K562 (cell line): ENCODE measurements at regions not wholly inside any gene's neighbourhood (a gene's known extent, or its start where the extent isn't known, plus 50 kb on each side); places are given as distances from the start of the nearest gene placed in this dataset.

Source experiments
- ATAC-seq: fragments of 200-7000 bp; cut with Tn5 transposase; 3 replicates; pipeline ENCODE4 v1.9.1; 2020; ENCODE audit warnings: moderate library complexity
- BruUV-seq: library from RNA; stranded (reverse); fragments of 400-500 nt; replicated peaks from 2 replicates; lab custom pipeline; 2021; lab: Mats Ljungman, UMichigan
- CTCF ChIA-PET: fragments of 300-600 bp; formaldehyde crosslinking; extraction: SDS; loops from one replicate; lab custom pipeline; 2021; ENCODE audit warnings: low intra/inter-chr PET ratio; lab: Yijun Ruan, JAX
- POLR2A ChIA-PET: fragments of 300-600, 350-650 bp; sonication (Branson Sonifier 250); formaldehyde crosslinking; extraction: SDS; loops from one replicate; lab custom pipeline; 2021; ENCODE audit warnings: antibody characterized with exemption, inconsistent platforms; lab: Yijun Ruan, JAX
- DNase-seq, 4 experiments: peaks; one replicate each; pipeline versions ENCODE4 v3.0.0 to v3.0.0-alpha.2; 2011 to 2018; ENCODE audit warnings: low spot score in 3 of 4, mixed read lengths in 3 of 4; ENCODE audit errors: extremely low read depth in 1 of 4
- FAIRE-seq: peaks from 2 replicates; lab custom pipeline; 2011; peaks lifted over from hg19 to GRCh38; lab: Jason Lieb, UNC
- H2AFZ ChIP-seq: 2 replicates; pipeline ENCODE4 v1.6.0; 2011; ENCODE audit warnings: low read depth, low read length, control low read depth, inconsistent platforms
- H3K27ac ChIP-seq: fragments of 200-600 bp; 3 replicates; pipeline ENCODE4 v1.8.0; 2011; ENCODE audit warnings: low read depth, mild to moderate bottlenecking, control low read depth, inconsistent platforms, low read length, moderate library complexity, mixed read lengths; ENCODE audit errors: extremely low read depth
- H3K27me3 ChIP-seq, 2 experiments: fragments of 300-600 bp in 1 of 2; 2 replicates in 1 of 2; 3 replicates in 1 of 2; pipeline versions ENCODE4 v1.6.0 to v1.8.0; 2011; ENCODE audit warnings: inconsistent platforms in 2 of 2, low read length in 2 of 2, mild to moderate bottlenecking in 1 of 2, mixed read lengths in 1 of 2, moderate library complexity in 1 of 2; ENCODE audit not compliant: control insufficient read depth in 2 of 2, insufficient read depth in 2 of 2
- H3K36me3 ChIP-seq: fragments of 300-600 bp; 3 replicates; pipeline ENCODE4 v1.8.0; 2011; ENCODE audit warnings: mild to moderate bottlenecking, low read length, inconsistent platforms; ENCODE audit not compliant: control insufficient read depth, insufficient read depth
- H3K4me1 ChIP-seq, 2 experiments: fragments of 200-600 bp in 1 of 2; replicated peaks in 1 of 2; 2 replicates in 1 of 2; 3 replicates in 1 of 2; pipeline versions ENCODE4 v1.5.1 to v1.8.0; 2011; ENCODE audit warnings: inconsistent platforms in 2 of 2, low read length in 2 of 2, mild to moderate bottlenecking in 1 of 2, mixed read lengths in 1 of 2, moderate library complexity in 1 of 2; ENCODE audit not compliant: control insufficient read depth in 2 of 2, insufficient read depth in 2 of 2
- H3K4me2 ChIP-seq: 2 replicates; pipeline ENCODE4 v1.6.1; 2011; ENCODE audit warnings: low read length, control low read depth, inconsistent platforms, mixed read lengths; ENCODE audit not compliant: insufficient read depth
- H3K4me3 ChIP-seq: fragments of 200-600 bp; sonication (generic), shearing (Covaris generic); 2 replicates; pipeline ENCODE4 v1.5.1; 2016; ENCODE audit warnings: control low read depth, inconsistent platforms
- H3K79me2 ChIP-seq: fragments of 200-600 bp; 3 replicates; pipeline ENCODE4 v1.8.0; 2011; ENCODE audit warnings: low read length, inconsistent platforms; ENCODE audit not compliant: control insufficient read depth, insufficient read depth
- H3K9ac ChIP-seq, 2 experiments: 2 replicates each; pipeline versions ENCODE4 v1.6.0 to v1.6.1; 2011; ENCODE audit warnings: low read depth in 2 of 2, low read length in 2 of 2, control low read depth in 1 of 2, inconsistent platforms in 1 of 2, mild to moderate bottlenecking in 1 of 2, mixed read lengths in 1 of 2; ENCODE audit not compliant: insufficient read depth in 1 of 2
- H3K9me1 ChIP-seq: one replicate; pipeline ENCODE4 v1.6.0; 2011; ENCODE audit warnings: inconsistent platforms, mild to moderate bottlenecking, low read length, moderate library complexity; ENCODE audit not compliant: control insufficient read depth, insufficient read depth
- H3K9me3 ChIP-seq: replicated peaks from 2 replicates; pipeline ENCODE4 v1.5.1; 2011; ENCODE audit warnings: low read depth, low read length, inconsistent platforms; ENCODE audit not compliant: control insufficient read depth, insufficient read depth
- H4K20me1 ChIP-seq: replicated peaks from 2 replicates; pipeline ENCODE4 v1.6.1; 2011; ENCODE audit warnings: low read length, inconsistent platforms, mixed read lengths; ENCODE audit not compliant: control insufficient read depth, insufficient read depth
- AFF1 ChIP-seq, 2 experiments: fragments of 450-650 bp; IDR thresholded peaks; 2 replicates each; pipeline ENCODE4 v1.6.1; 2018; ENCODE audit warnings: mild to moderate bottlenecking in 2 of 2, low read depth in 1 of 2; ENCODE audit not compliant: partially characterized antibody in 2 of 2
- CBX5 ChIP-seq: IDR thresholded peaks from 2 replicates; pipeline ENCODE4 v1.6.1; 2014; ENCODE audit warnings: low read depth, borderline replicate concordance
- CEBPG ChIP-seq, 3 experiments: fragments of 200-800 bp in 1 of 3; sonication (Bioruptor generic) in 1 of 3; sonication (generic) in 1 of 3; formaldehyde crosslinking in 1 of 3; IDR thresholded peaks in 2 of 3; conservative IDR thresholded peaks in 1 of 3; 2 replicates each; pipeline versions ENCODE4 v1.6.1 to v1.8.0; 2016 to 2022; ENCODE audit warnings: missing compliant biosample characterization in 2 of 3, missing genetic modification characterization in 2 of 3, mild to moderate bottlenecking in 1 of 3, missing genetic modification reagents in 1 of 3
- ELF2 ChIP-seq: fragments of 250-450 bp; sonication (Bioruptor Pico); IDR thresholded peaks from 2 replicates; pipeline ENCODE4 v1.5.0; 2021; ENCODE audit warnings: mild to moderate bottlenecking
- HMG20A ChIP-seq: fragments of 450-650 bp; formaldehyde crosslinking; conservative IDR thresholded peaks from 2 replicates; pipeline ENCODE4 v1.4.0; 2020; ENCODE audit warnings: mild to moderate bottlenecking, mixed read lengths
- MAZ ChIP-seq, 2 experiments: fragments of 450-650 bp in 1 of 2; sonication (generic) in 1 of 2; formaldehyde crosslinking; IDR thresholded peaks in 1 of 2; conservative IDR thresholded peaks in 1 of 2; 2 replicates each; pipeline versions ENCODE4 v1.4.0 to v1.5.0; 2020; ENCODE audit warnings: mild to moderate bottlenecking in 1 of 2, missing genetic modification reagents in 1 of 2
- NFRKB ChIP-seq: fragments of 450-650 bp; IDR thresholded peaks from 2 replicates; pipeline ENCODE4 v1.6.1; 2016; ENCODE audit warnings: low read depth
- NRF1 ChIP-seq, 2 experiments: fragments of 450-650 bp; IDR thresholded peaks in 1 of 2; conservative IDR thresholded peaks in 1 of 2; 2 replicates each; pipeline ENCODE4 v1.6.1; 2014; ENCODE audit warnings: mild to moderate bottlenecking in 2 of 2
- VEZF1 ChIP-seq: fragments of 200-800 bp; sonication (Bioruptor generic); IDR thresholded peaks from 2 replicates; pipeline ENCODE4 v1.6.1; 2017; ENCODE audit warnings: missing genetic modification characterization, missing compliant biosample characterization
- ZBTB12 ChIP-seq: fragments of 250-450 bp; sonication (Bioruptor Pico); IDR thresholded peaks from 2 replicates; pipeline ENCODE4 v1.4.0; 2020
- WGBS: fragments of 100-300 bp; shearing (Covaris generic); methylation state at CpG from one replicate; pipeline ENCODE4 v1.1.6; 2016; ENCODE audit warnings: low coverage, mixed read lengths; ENCODE audit not compliant: insufficient coverage; ENCODE audit errors: missing lambda C conversion rate; 5-methylcytosine and 5-hydroxymethylcytosine counted together
- in situ Hi-C: fragments of 300-500 bp; cut with MboI; formaldehyde crosslinking; loops from 4 replicates; pipeline ENCODE4 v1.15.0; 2018; ENCODE audit warnings: inconsistent platforms, mixed read lengths
- intact Hi-C: fragments of 100-400 bp; cut with micrococcal nuclease; formaldehyde crosslinking; loops from 2 replicates; pipeline ENCODE4 v1.14.2; 2022
- TF ChIP-seq, protein P1 (sequence below): sonication (generic); formaldehyde crosslinking; IDR thresholded peaks from 2 replicates; pipeline ENCODE4 v1.8.1; 2023; ENCODE audit warnings: mild to moderate bottlenecking, missing genetic modification reagents

DNA sequence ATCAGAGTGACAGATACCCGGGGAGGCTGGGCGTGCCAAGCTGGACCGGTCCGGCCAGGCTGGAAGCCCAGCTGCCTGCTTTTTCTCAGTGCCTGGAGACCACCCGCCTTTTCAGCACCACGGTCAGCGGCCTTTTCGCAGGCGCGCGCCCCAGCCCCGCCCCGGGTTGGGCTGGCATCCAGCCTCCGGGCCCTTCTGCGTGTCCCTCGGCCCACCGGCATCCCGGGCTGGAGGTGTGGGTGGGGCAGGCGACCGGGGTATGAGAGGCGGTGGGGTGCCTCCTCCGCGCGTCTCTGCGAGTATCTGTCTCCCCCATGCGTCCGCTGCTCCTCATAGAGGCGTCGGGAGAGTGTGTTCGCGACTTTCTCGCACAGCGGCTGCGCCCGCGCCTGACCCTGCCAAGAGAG is 102.5 kb downstream of the MRM1 start:
- Histone ChIP-seq H2AFZ (no peak overlapping the region), H3K27ac (no peak overlapping the region), H3K27me3 (peaks cover 4 to 26% of the 10 kb centered on the region in 2 experiments; a peak in 3 of 5 replicates), H3K9me1 (no peaks in the 10 kb centered on the region), H3K36me3 (no peaks in the 10 kb centered on the region), H3K4me1 (peaks cover 3 to 16% of the 10 kb centered on the region in 2 experiments; a peak in 3 of 5 replicates), H4K20me1 (0 out of 2 replicates have a peak, but pooled peaks cover 13% of the 10 kb centered on the region), H3K9ac (0 out of 4 replicates have a peak overlapping the region, but pooled peaks of 1 of the 2 experiments have one; percentile 39), H3K79me2 (no peaks in the 10 kb centered on the region), H3K4me2 (peak overlapping the region; percentile 33), H3K4me3 (no peak overlapping the region; the same call in 1 of the 2 replicates), H3K9me3 (no peaks in the 10 kb centered on the region)
- ChIA-PET POLR2A (interaction anchor here (0.7 kb wide), 1 partner anchor 17 kb away, joined by 3 read pairs; no protein-coding TSS in a partner anchor), CTCF (no interaction called here)
- WGBS: 0% methylated on average over 32 of the region's 36 CpGs
- BruUV-seq: no TSS peak
- DNase-seq (peak; percentile 70 to 87 (median 82)), FAIRE-seq (no peak), ATAC-seq (peak; percentile 93)
- intact Hi-C loops: no loop called here
- in situ Hi-C loops: no loop called here
- TF ChIP-seq, protein P1, sequence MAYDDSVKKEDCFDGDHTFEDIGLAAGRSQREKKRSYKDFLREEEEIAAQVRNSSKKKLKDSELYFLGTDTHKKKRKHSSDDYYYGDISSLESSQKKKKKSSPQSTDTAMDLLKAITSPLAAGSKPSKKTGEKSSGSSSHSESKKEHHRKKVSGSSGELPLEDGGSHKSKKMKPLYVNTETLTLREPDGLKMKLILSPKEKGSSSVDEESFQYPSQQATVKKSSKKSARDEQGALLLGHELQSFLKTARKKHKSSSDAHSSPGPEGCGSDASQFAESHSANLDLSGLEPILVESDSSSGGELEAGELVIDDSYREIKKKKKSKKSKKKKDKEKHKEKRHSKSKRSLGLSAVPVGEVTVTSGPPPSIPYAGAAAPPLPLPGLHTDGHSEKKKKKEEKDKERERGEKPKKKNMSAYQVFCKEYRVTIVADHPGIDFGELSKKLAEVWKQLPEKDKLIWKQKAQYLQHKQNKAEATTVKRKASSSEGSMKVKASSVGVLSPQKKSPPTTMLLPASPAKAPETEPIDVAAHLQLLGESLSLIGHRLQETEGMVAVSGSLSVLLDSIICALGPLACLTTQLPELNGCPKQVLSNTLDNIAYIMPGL: 0 out of 2 replicates have a peak, but pooled peaks have one; percentile 47
- TF ChIP-seq ZBTB12 (CRISPR knock-in tag): no peak
- TF ChIP-seq NRF1 (conservative IDR thresholded peaks at IDR 0.05 in 1 of 2, IDR thresholded peaks at IDR 0.05 in 1 of 2): peak in 1 of 2 experiments; percentile 36; a peak in 1 of 4 replicates
- no peak for TF ChIP-seq CBX5
- peak; percentile 25 to 74; a peak in 2 of 4 replicates for TF ChIP-seq MAZ (CRISPR knock-in tag; conservative IDR thresholded peaks at IDR 0.05 in 1 of 2, IDR thresholded peaks at IDR 0.05 in 1 of 2)
- TF ChIP-seq VEZF1 (CRISPR knock-in tag): peak; percentile 18; the same call in 1 of the 2 replicates
- TF ChIP-seq ELF2: no peak
- peak in 1 of 2 experiments; percentile 84 for TF ChIP-seq AFF1 (IDR thresholded peaks at IDR 0.05; ENCODE audit: low read depth in 1 of 2, partially characterized antibody in 2 of 2)
- TF ChIP-seq NFRKB: no peak
- TF ChIP-seq CEBPG (CRISPR knock-in tag; IDR thresholded peaks at IDR 0.05): no peak
- TF ChIP-seq CEBPG (tag; conservative IDR thresholded peaks at IDR 0.05 in 1 of 2, IDR thresholded peaks at IDR 0.05 in 1 of 2): no peak
- TF ChIP-seq HMG20A (CRISPR knock-in tag): no peak
